Fibroblast of skin of left quadriceps (primary cell): ENCODE measurements at regions not wholly inside any gene's neighbourhood (a gene's known extent, or its start where the extent isn't known, plus 50 kb on each side); places are given as distances from the start of the nearest gene placed in this dataset.

ENCODE experiments used
- DNase-seq, 2 experiments: peaks; one replicate each; pipeline ENCODE4 v3.0.0-alpha.2; 2013; ENCODE audit warnings: low read depth in 2 of 2

DNA sequence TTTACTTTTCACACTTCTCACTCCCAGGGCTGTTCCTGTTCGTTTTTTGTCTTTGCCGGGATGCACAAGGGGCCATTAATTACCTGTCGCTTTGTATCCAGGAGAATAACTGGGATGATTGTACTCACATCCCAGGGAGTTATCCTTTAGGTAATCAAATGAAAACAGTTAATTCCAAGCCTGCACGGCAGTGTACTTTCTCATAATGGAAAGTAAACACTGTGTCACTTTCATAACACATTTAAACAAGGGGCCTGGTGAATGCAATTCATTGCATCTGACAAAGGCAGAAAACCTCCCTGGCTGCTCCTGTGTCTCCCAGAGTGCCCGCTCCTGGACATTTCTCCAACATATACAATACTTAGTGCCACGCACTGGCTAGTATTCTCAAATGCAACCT, 138.7 kb upstream of the CELF2 start:
- DNase-seq: no peak

- DNase-seq: no peak
Measured at GRCh38 chr10:10881117-10881813, 136.4 kb upstream of the CELF2 start.

- no peak for DNase-seq
Measured at GRCh38 chr10:10883737-10884136, 133.9 kb upstream of the CELF2 start.

DNA sequence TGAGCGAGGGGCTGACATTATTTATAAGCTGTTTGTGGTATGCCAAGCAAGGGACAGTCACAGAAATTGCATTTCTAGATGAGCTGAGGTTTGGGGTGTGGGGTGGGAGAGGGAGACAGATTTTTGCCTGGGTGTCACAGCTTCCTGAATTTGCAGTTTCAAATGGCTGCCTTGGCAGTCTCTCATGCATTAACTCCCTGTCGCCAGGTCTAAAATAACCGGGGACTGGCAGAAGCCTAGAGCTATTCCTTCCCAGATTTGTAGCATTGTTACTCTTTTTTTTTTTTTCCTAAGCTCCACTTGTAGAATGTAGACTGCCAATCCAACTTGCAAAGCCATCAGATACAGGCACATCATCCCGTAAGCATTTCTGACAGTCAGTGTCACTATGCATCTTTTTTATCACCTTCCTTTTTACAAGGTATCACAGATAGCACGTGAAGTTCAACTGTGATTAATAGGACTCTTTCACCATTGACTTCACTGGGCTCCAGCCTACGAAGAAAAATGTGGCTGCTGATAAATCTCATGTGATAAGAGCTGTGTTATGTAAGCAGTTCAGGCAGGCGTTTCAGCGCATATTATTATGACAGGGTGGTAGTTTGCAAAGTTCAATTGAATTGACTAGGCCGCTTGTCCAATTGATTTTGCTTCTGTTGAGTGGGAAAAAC, 130.7 kb upstream of the CELF2 start:
- DNase-seq: no peak

GRCh38 chr10:10891124-10892082, 126.3 kb upstream of the CELF2 start:
- peak; percentile 32 to 39 for DNase-seq

DNA sequence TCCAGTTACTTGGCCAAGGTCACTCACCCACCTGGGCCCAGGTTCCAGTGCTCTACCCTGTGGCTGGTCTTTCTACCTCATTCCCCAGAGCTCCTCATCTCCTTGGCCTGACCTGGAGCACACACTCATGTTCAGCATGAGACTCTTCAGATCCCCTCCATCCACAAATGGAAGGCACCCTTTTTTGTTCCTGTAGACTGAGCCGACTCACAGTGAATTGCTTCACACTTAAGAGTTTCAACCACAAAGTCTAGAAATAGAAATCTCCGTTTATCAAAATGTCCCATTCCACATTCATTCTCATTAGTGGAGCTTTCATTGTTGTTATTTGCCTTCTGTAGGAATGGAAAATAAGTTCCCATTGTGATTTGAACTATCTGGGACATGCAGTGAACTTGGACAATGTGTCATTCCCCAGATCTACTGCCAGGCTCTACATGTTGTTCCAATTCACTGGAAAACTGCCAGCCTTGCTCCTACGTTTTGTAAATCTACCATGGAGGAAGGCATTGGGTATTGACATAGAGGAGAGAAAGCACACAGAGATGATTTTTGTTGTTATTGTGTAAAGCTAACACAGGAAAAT, 125.3 kb upstream of the CELF2 start:
- DNase-seq: no peak

DNA sequence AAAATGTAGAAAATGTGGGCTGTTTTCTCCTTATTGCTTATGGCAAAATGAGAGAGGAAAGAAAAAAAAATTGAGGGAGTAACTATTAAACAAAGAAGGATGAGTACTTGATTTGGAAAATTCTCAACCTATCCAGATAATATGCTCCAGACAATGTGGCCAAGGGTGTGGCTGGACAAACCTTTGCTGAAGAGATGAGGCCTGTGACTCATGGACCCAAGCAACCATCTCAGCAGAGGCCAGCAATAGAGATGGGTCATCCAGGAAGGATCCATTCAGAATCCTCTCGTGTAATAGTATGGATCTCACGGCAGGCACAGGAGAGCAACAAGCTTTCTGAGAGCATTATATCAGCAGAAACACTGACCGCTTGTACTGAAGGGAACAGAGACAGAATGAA, 120.3 kb upstream of the CELF2 start:
- no peak for DNase-seq

- no peak for DNase-seq
Measured at GRCh38 chr10:10901906-10902305, 115.8 kb upstream of the CELF2 start.

- DNase-seq: no peak
Measured at GRCh38 chr10:10902951-10903350, 114.7 kb upstream of the CELF2 start.

DNA sequence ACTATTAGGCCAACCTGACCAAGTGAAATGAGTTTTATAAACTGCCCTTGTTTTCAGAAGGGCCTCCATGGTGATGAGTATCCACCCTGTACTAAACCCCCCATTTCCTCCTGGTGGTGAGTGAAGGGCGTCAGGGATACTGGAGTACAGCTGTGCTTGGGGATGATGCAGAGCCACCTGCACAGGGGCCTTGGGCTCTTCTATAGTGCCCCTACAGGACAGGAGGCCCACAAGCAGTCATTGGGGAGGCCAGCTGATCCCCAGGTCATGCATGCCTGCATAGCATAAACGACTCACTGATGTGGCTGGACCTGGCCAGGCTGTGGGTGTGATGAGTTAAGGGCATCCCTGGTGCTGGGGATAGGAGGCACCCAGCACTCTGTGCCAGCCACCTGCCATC, 114.1 kb upstream of the CELF2 start:
- no peak for DNase-seq

- DNase-seq: no peak
Measured at GRCh38 chr10:10910634-10911033, 107.0 kb upstream of the CELF2 start.

- DNase-seq: no peak
Measured at GRCh38 chr10:10911035-10911434, 106.6 kb upstream of the CELF2 start.

GRCh38 chr10:10911471-10911921, 106.2 kb upstream of the CELF2 start:
- DNase-seq: peak; percentile 92 to 93

DNA sequence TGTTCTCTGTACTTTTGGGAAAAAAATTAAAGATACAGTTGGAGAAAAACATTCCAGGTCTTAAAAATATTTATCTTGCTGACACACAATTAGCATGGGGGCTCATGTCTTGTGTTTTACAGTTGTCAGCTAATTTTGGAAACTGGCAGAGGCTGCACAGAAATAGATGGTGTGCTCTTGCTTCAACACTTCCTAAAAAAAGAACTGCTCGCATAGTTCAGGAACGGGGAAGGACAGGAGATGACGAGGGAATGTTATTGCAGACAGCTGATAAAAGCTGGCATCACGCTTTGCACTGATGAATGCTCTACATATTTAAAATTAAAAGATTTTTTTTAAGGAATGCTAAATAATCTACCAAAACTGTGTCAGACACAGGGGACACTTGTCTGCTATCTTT, 103.5 kb upstream of the CELF2 start:
- DNase-seq: no peak

GRCh38 chr10:10915215-10915614, 102.5 kb upstream of the CELF2 start:
- DNase-seq: no peak

- DNase-seq: no peak
Measured at GRCh38 chr10:10917031-10917430, 100.6 kb upstream of the CELF2 start.

DNA sequence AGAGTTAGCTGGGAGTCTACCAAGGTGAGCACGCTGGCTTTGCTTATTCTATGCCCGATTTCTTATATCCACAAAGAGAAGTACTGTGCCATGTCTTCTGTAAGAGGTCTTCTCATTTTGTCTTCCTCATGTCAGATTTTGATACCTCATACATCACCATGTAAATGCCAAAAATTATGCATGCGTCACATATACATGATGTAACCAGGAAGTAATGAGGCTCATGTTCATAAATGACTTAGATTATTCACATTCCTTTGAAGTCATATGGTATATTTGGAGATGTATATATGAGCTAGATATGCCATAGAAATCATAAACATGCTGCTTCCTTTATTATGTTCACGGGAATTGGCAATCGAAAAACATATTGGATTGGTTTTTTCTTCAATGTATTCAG, 97.7 kb upstream of the CELF2 start:
- peak in 1 of 2 experiments; percentile 11 for DNase-seq

DNA sequence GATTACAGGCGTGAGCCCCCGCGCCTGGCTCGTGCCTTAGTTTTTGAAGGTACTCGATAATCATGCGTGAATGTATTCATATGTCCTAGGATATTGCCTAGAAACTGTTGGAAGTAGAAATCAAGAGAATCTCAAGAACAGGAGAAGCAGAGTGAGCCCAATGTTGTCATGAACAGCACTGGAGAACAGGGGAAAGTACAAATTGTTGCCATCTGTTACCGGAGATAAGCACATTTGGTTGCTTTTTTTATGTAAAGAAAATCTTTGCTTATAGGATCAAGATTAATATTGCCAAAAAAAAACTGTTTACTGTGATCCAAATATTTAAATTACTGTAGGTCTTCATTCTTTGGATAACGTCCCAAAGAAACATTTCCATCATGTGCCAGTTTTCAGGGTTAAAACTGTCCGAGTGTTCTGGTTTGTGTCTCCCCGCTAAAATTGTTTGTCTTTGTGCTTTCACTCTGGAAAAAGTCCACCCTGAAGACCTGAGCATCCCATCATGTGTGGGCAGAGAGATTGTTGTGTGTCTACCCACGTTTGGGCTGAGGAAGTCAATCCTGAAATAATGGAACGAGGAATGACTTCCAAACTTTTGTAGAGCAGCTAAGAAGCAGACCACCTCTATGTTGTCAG, 95.7 kb upstream of the CELF2 start:
- no peak for DNase-seq

- no peak for DNase-seq
Measured at GRCh38 chr10:10923029-10923651, 94.5 kb upstream of the CELF2 start.

GRCh38 chr10:10925667-10926066, 92.0 kb upstream of the CELF2 start:
- DNase-seq: no peak

- DNase-seq: no peak
Measured at GRCh38 chr10:10927608-10928007, 90.1 kb upstream of the CELF2 start.
